IMR-90 (cell line): ENCODE measurements at regions not wholly inside any gene's neighbourhood (a gene's known extent, or its start where the extent isn't known, plus 50 kb on each side); places are given as distances from the start of the nearest gene placed in this dataset.

ENCODE experiments used
- ATAC-seq: fragments of 200-7000 bp; cut with Tn5 transposase; 2 replicates; pipeline ENCODE4 v1.9.1; 2020; ENCODE audit warnings: low read depth, mild to moderate bottlenecking, moderate library complexity
- BruUV-seq: library from RNA; stranded (reverse); fragments of 400-500 nt; replicated peaks from 2 replicates; lab custom pipeline; 2021; lab: Mats Ljungman, UMichigan
- CTCF ChIA-PET: fragments of 300-600 bp; formaldehyde crosslinking; extraction: SDS; loops from one replicate; lab custom pipeline; 2021; ENCODE audit warnings: antibody characterized with exemption; lab: Yijun Ruan, JAX
- POLR2A ChIA-PET: fragments of 300-600 bp; sonication (Branson Sonifier 250); formaldehyde crosslinking; loops from one replicate; lab custom pipeline; 2022; ENCODE audit warnings: antibody characterized with exemption; ENCODE audit not compliant: unreplicated experiment; lab: Charles Lee
- DNase-seq: peaks from one replicate; pipeline ENCODE4 v3.0.0; 2013
- H2AFZ ChIP-seq: replicated peaks from 2 replicates; pipeline ENCODE3; 2013; ENCODE audit warnings: low read length, mild to moderate bottlenecking; ENCODE audit not compliant: poor library complexity
- H2AK5ac ChIP-seq: 2 replicates; pipeline ENCODE4 v1.6.1; 2013; ENCODE audit warnings: low read depth, low read length, inconsistent platforms
- H2AK9ac ChIP-seq: replicated peaks from 2 replicates; pipeline ENCODE3; 2013; ENCODE audit warnings: mild to moderate bottlenecking, low read depth, low read length, moderate library complexity; ENCODE audit not compliant: poor library complexity
- H2BK120ac ChIP-seq: 2 replicates; pipeline ENCODE4 v1.6.1; 2013; ENCODE audit warnings: low read depth, low read length, inconsistent platforms
- H2BK15ac ChIP-seq: 3 replicates; pipeline ENCODE4 v1.6.1; 2013; ENCODE audit warnings: low read depth, low read length, inconsistent platforms
- H2BK20ac ChIP-seq: 2 replicates; pipeline ENCODE4 v1.6.1; 2013; ENCODE audit warnings: low read depth, mild to moderate bottlenecking, inconsistent platforms, low read length, moderate library complexity
- H2BK5ac ChIP-seq: 2 replicates; pipeline ENCODE4 v1.6.1; 2013; ENCODE audit warnings: mild to moderate bottlenecking, low read depth, low read length, inconsistent platforms; ENCODE audit not compliant: poor library complexity, severe bottlenecking
- H3K14ac ChIP-seq: replicated peaks from 2 replicates; pipeline ENCODE4 v1.6.1; 2013; ENCODE audit warnings: low read depth, low read length, inconsistent platforms
- H3K18ac ChIP-seq: 2 replicates; pipeline ENCODE4 v1.6.1; 2013; ENCODE audit warnings: low read depth, low read length, control low read depth
- H3K23ac ChIP-seq: 2 replicates; pipeline ENCODE4 v1.6.1; 2013; ENCODE audit warnings: low read depth, low read length, inconsistent platforms
- H3K27ac ChIP-seq: 2 replicates; pipeline ENCODE4 v1.5.1; 2013; ENCODE audit warnings: mild to moderate bottlenecking, control low read depth, low read length; ENCODE audit not compliant: insufficient read depth
- H3K27me3 ChIP-seq: 2 replicates; pipeline ENCODE4 v1.6.1; 2013; ENCODE audit warnings: low read length; ENCODE audit not compliant: control insufficient read depth, insufficient read depth
- H3K36me3 ChIP-seq: 2 replicates; pipeline ENCODE4 v1.6.1; 2013; ENCODE audit warnings: low read length, mixed read lengths; ENCODE audit not compliant: control insufficient read depth, insufficient read depth
- H3K4ac ChIP-seq: 2 replicates; pipeline ENCODE4 v1.6.1; 2013; ENCODE audit warnings: low read depth, low read length, inconsistent platforms
- H3K4me1 ChIP-seq: 2 replicates; pipeline ENCODE4 v1.6.1; 2013; ENCODE audit warnings: low read length, mixed read lengths; ENCODE audit not compliant: control insufficient read depth, insufficient read depth
- H3K4me2 ChIP-seq: 2 replicates; pipeline ENCODE4 v1.6.1; 2013; ENCODE audit warnings: low read depth, mild to moderate bottlenecking, control low read depth, low read length, moderate library complexity
- H3K4me3 ChIP-seq: 2 replicates; pipeline ENCODE4 v1.5.1; 2013; ENCODE audit warnings: low read depth, mild to moderate bottlenecking, control low read depth, low read length, moderate library complexity; ENCODE audit not compliant: insufficient read depth
- H3K56ac ChIP-seq: 2 replicates; pipeline ENCODE4 v1.6.1; 2013; ENCODE audit warnings: low read length, inconsistent platforms; ENCODE audit not compliant: insufficient read depth; ENCODE audit errors: extremely low read depth
- H3K79me1 ChIP-seq, 2 experiments: 2 replicates each; pipeline ENCODE4 v1.6.1; 2013; ENCODE audit warnings: low read length in 2 of 2, inconsistent platforms in 1 of 2, low read depth in 1 of 2
- H3K9ac ChIP-seq: 2 replicates; pipeline ENCODE4 v1.6.1; 2013; ENCODE audit warnings: low read depth, low read length, control low read depth
- H3K9me1 ChIP-seq: 2 replicates; pipeline ENCODE4 v1.6.1; 2013; ENCODE audit warnings: low read length, inconsistent platforms; ENCODE audit not compliant: insufficient read depth
- H3K9me3 ChIP-seq: 2 replicates; pipeline ENCODE4 v1.6.1; 2013; ENCODE audit warnings: low read length; ENCODE audit not compliant: control insufficient read depth, insufficient read depth
- H4K20me1 ChIP-seq: 2 replicates; pipeline ENCODE4 v1.6.1; 2013; ENCODE audit warnings: low read length, inconsistent platforms; ENCODE audit not compliant: insufficient read depth
- H4K5ac ChIP-seq: 2 replicates; pipeline ENCODE4 v1.6.1; 2013; ENCODE audit warnings: mild to moderate bottlenecking, low read depth, low read length, control low read depth
- H4K8ac ChIP-seq, 2 experiments: 2 replicates each; pipeline ENCODE4 v1.6.1; 2013; ENCODE audit warnings: low read depth in 2 of 2, low read length in 2 of 2, control low read depth in 1 of 2, inconsistent platforms in 1 of 2
- H4K91ac ChIP-seq: 2 replicates; pipeline ENCODE4 v1.6.1; 2013; ENCODE audit warnings: low read depth, low read length, inconsistent platforms; ENCODE audit not compliant: insufficient read depth
- BHLHE40 ChIP-seq: fragments of 150-350 bp; IDR thresholded peaks from 2 replicates; pipeline ENCODE4 v1.6.1; 2016; ENCODE audit warnings: mild to moderate bottlenecking, low read depth, low read length
- CEBPB ChIP-seq: IDR thresholded peaks from 2 replicates; pipeline ENCODE4 v1.6.1; 2012; ENCODE audit warnings: low read depth, low read length, improper control_type of control experiment
- CHD1 ChIP-seq: IDR thresholded peaks from 2 replicates; pipeline ENCODE4 v1.6.1; 2012; ENCODE audit warnings: low read depth, low read length, improper control_type of control experiment
- FOS ChIP-seq: fragments of 150-350 bp; IDR thresholded peaks from 2 replicates; pipeline ENCODE4 v1.6.1; 2016; ENCODE audit warnings: low read depth, low read length
- MAFK ChIP-seq: IDR thresholded peaks from 2 replicates; pipeline ENCODE4 v1.6.1; 2012; ENCODE audit warnings: low read depth, low read length, improper control_type of control experiment
- MAZ ChIP-seq: IDR thresholded peaks from 2 replicates; pipeline ENCODE4 v1.6.1; 2012; ENCODE audit warnings: low read depth, mild to moderate bottlenecking, low read length, improper control_type of control experiment, moderate library complexity, borderline replicate concordance
- MXI1 ChIP-seq: IDR thresholded peaks from 2 replicates; pipeline ENCODE4 v1.6.1; 2012; ENCODE audit warnings: low read depth, mild to moderate bottlenecking, low read length, moderate library complexity, borderline replicate concordance
- RCOR1 ChIP-seq: IDR thresholded peaks from 2 replicates; pipeline ENCODE4 v1.6.1; 2012; ENCODE audit warnings: mild to moderate bottlenecking, low read length, improper control_type of control experiment; ENCODE audit not compliant: insufficient replicate concordance
- RFX5 ChIP-seq: IDR thresholded peaks from 2 replicates; pipeline ENCODE4 v1.8.0; 2012; ENCODE audit warnings: low read depth, mild to moderate bottlenecking, low read length, moderate library complexity
- WGBS, 2 experiments: methylation state at CpG; one replicate each; pipeline versions ENCODE4 v1.1.5 to v1.1.7; 2013; ENCODE audit warnings: missing lambda C conversion rate in 2 of 2; ENCODE audit not compliant: insufficient read length in 1 of 2; ENCODE audit errors: extremely low coverage in 2 of 2; 5-methylcytosine and 5-hydroxymethylcytosine counted together
- dilution Hi-C: fragments of 300-500 bp; cut with HindIII; formaldehyde crosslinking; loops from one replicate; pipeline ENCODE4 v1.14.3; 2018; ENCODE audit warnings: low sequenced_read_pairs; ENCODE audit not compliant: unreplicated experiment
- in situ Hi-C: fragments of 300-500 bp; cut with MboI; formaldehyde crosslinking; loops from 3 replicates; pipeline ENCODE4 v1.14.3; 2019; ENCODE audit warnings: low sequenced_read_pairs, inconsistent platforms, mixed read lengths
- intact Hi-C: fragments of 100-400 bp; cut with micrococcal nuclease; formaldehyde crosslinking; loops from 2 replicates; pipeline ENCODE4 v1.10.0; 2022
- TF ChIP-seq, protein P1 (sequence below): conservative IDR thresholded peaks from 2 replicates; pipeline ENCODE4 v1.5.1; 2012; ENCODE audit warnings: mild to moderate bottlenecking, low read depth, low read length, improper control_type of control experiment

DNA sequence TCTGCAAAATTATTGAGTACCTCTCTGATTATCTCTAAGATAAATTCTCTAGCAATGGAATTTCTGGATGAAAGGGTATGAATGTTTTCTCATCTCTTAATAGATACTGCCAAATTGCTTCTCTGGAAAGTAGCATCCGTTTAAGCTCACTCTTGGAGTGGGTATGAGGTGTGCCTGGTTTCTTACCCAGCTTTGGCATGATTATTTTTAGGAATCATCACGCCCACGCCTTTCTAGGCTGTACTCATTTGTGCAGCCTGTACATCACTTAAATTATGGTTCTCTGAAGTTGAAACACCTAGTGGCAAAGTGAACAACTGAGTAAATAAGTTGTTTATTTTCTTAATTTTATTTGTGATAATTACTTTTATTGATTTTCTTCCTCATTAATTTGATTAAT, 156.5 kb upstream of the IL12B start:
- H3K27ac ChIP-seq: no peak overlapping the region
- no peaks in the 10 kb centered on the region for H3K36me3 ChIP-seq
- no peaks in the 10 kb centered on the region; the same call in 1 of the 2 replicates for H3K4me1 ChIP-seq
- no TSS peak for BruUV-seq
- H3K56ac ChIP-seq: no peak overlapping the region
- H2AFZ ChIP-seq: no peak overlapping the region
- TF ChIP-seq, protein P1, sequence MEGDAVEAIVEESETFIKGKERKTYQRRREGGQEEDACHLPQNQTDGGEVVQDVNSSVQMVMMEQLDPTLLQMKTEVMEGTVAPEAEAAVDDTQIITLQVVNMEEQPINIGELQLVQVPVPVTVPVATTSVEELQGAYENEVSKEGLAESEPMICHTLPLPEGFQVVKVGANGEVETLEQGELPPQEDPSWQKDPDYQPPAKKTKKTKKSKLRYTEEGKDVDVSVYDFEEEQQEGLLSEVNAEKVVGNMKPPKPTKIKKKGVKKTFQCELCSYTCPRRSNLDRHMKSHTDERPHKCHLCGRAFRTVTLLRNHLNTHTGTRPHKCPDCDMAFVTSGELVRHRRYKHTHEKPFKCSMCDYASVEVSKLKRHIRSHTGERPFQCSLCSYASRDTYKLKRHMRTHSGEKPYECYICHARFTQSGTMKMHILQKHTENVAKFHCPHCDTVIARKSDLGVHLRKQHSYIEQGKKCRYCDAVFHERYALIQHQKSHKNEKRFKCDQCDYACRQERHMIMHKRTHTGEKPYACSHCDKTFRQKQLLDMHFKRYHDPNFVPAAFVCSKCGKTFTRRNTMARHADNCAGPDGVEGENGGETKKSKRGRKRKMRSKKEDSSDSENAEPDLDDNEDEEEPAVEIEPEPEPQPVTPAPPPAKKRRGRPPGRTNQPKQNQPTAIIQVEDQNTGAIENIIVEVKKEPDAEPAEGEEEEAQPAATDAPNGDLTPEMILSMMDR: no peak
- TF ChIP-seq MAFK (no peak), FOS (no peak), CEBPB (no peak), RCOR1 (no peak), CHD1 (no peak), MAZ (no peak), MXI1 (no peak), RFX5 (no peak), BHLHE40 (no peak)
- H4K20me1 ChIP-seq: no peaks in the 10 kb centered on the region
- H3K4ac ChIP-seq: no peak overlapping the region
- no peak overlapping the region for H3K23ac ChIP-seq
- H3K4me2 ChIP-seq: no peak overlapping the region
- ChIA-PET CTCF (no interaction called here), POLR2A (no interaction called here)
- H2BK5ac ChIP-seq: no peak overlapping the region
- no peak overlapping the region for H2AK9ac ChIP-seq
- H3K79me1 ChIP-seq: no peaks in the 10 kb centered on the region
- no peaks in the 10 kb centered on the region for H3K9me1 ChIP-seq
- no CpG with 5 or more reads among the region's 3 CpGs for WGBS, 2 experiments
- no peak overlapping the region for H2BK20ac ChIP-seq
- H3K9me3 ChIP-seq: no peaks in the 10 kb centered on the region
- intact Hi-C loops: no loop called here
- no peak for DNase-seq
- H4K5ac ChIP-seq: no peak overlapping the region
- no peak for ATAC-seq
- H2BK120ac ChIP-seq: no peak overlapping the region
- dilution Hi-C loops: no loop called here
- H3K27me3 ChIP-seq: no peaks in the 10 kb centered on the region
- H3K9ac ChIP-seq: no peak overlapping the region
- H3K18ac ChIP-seq: no peak overlapping the region
- H2BK15ac ChIP-seq: no peak overlapping the region
- H2AK5ac ChIP-seq: no peak overlapping the region
- no peak overlapping the region for H4K8ac ChIP-seq
- in situ Hi-C loops: no loop called here
- H3K14ac ChIP-seq: no peak overlapping the region
- H3K4me3 ChIP-seq: no peak overlapping the region
- no peak overlapping the region for H4K91ac ChIP-seq
